H9 (cell line): ENCODE measurements at regions not wholly inside any gene's neighbourhood (a gene's known extent, or its start where the extent isn't known, plus 50 kb on each side); places are given as distances from the start of the nearest gene placed in this dataset.

Experiments used
- DNase-seq: peaks from one replicate; pipeline ENCODE4 v3.0.0-alpha.2; 2017
- H2AFZ ChIP-seq: one replicate; pipeline ENCODE4 v1.6.1; 2013; ENCODE audit warnings: mild to moderate bottlenecking, low read length, control low read depth, moderate library complexity
- H2AK5ac ChIP-seq: 2 replicates; pipeline ENCODE4 v1.6.1; 2013; ENCODE audit warnings: low read length, control low read depth, mixed read lengths; ENCODE audit not compliant: insufficient read length
- H2BK120ac ChIP-seq: one replicate; pipeline ENCODE4 v1.6.1; 2013; ENCODE audit warnings: low read depth, mild to moderate bottlenecking, low read length, control low read depth, inconsistent platforms; ENCODE audit not compliant: poor library complexity, severe bottlenecking
- H2BK12ac ChIP-seq: 2 replicates; pipeline ENCODE4 v1.6.1; 2013; ENCODE audit warnings: low read length, control low read depth, mixed read lengths, low read depth; ENCODE audit not compliant: insufficient read length
- H2BK15ac ChIP-seq: 2 replicates; pipeline ENCODE4 v1.6.1; 2013; ENCODE audit warnings: low read depth, low read length, control low read depth
- H2BK20ac ChIP-seq: one replicate; pipeline ENCODE4 v1.6.1; 2013; ENCODE audit warnings: low read depth, mild to moderate bottlenecking, low read length, control low read depth, inconsistent platforms; ENCODE audit not compliant: poor library complexity, severe bottlenecking
- H2BK5ac ChIP-seq: 2 replicates; pipeline ENCODE4 v1.6.1; 2013; ENCODE audit warnings: low read length, control low read depth, mixed read lengths; ENCODE audit not compliant: insufficient read length
- H3K14ac ChIP-seq: 2 replicates; pipeline ENCODE4 v1.6.1; 2013; ENCODE audit warnings: low read length, control low read depth; ENCODE audit not compliant: insufficient read depth
- H3K18ac ChIP-seq: 2 replicates; pipeline ENCODE4 v1.6.1; 2013; ENCODE audit warnings: low read depth, mild to moderate bottlenecking, mixed read lengths, low read length, control low read depth; ENCODE audit not compliant: insufficient read length
- H3K23ac ChIP-seq: 2 replicates; pipeline ENCODE4 v1.6.1; 2013; ENCODE audit warnings: low read length, control low read depth, mixed read lengths, low read depth; ENCODE audit not compliant: insufficient read length
- H3K23me2 ChIP-seq: 2 replicates; pipeline ENCODE4 v1.6.1; 2013; ENCODE audit warnings: low read depth, mild to moderate bottlenecking, mixed read lengths, low read length, control low read depth; ENCODE audit not compliant: insufficient read length, poor library complexity, severe bottlenecking
- H3K27ac ChIP-seq: 2 replicates; pipeline ENCODE4 v1.5.1; 2013; ENCODE audit warnings: low read length, control low read depth, mixed read lengths, low read depth; ENCODE audit not compliant: insufficient read length
- H3K27me3 ChIP-seq: 2 replicates; pipeline ENCODE4 v1.6.1; 2013; ENCODE audit warnings: low read length, control low read depth, inconsistent platforms; ENCODE audit not compliant: insufficient read depth
- H3K4ac ChIP-seq: 2 replicates; pipeline ENCODE4 v1.6.1; 2013; ENCODE audit warnings: low read depth, mild to moderate bottlenecking, control low read depth, inconsistent platforms, low read length, moderate library complexity
- H3K4me1 ChIP-seq: 2 replicates; pipeline ENCODE4 v1.6.1; 2013; ENCODE audit warnings: low read length, control low read depth, inconsistent platforms; ENCODE audit not compliant: insufficient read depth
- H3K4me2 ChIP-seq: 2 replicates; pipeline ENCODE4 v1.6.1; 2013; ENCODE audit warnings: low read length, control low read depth, mixed read lengths; ENCODE audit not compliant: insufficient read length, insufficient read depth
- H3K56ac ChIP-seq: 2 replicates; pipeline ENCODE4 v1.6.1; 2013; ENCODE audit warnings: low read depth, mild to moderate bottlenecking, mixed read lengths, low read length, control low read depth; ENCODE audit not compliant: insufficient read length
- H3K79me1 ChIP-seq: 2 replicates; pipeline ENCODE4 v1.6.1; 2013; ENCODE audit warnings: low read depth, mild to moderate bottlenecking, moderate library complexity, low read length, control low read depth, inconsistent platforms; ENCODE audit not compliant: insufficient read depth, poor library complexity, severe bottlenecking
- H3K79me2 ChIP-seq: 2 replicates; pipeline ENCODE4 v1.6.1; 2013; ENCODE audit warnings: low read length, control low read depth, inconsistent platforms; ENCODE audit not compliant: insufficient read depth
- H3K9ac ChIP-seq: 2 replicates; pipeline ENCODE4 v1.6.1; 2013; ENCODE audit warnings: low read length, control low read depth, mixed read lengths; ENCODE audit not compliant: insufficient read length; ENCODE audit errors: extremely low read depth
- H3K9me3 ChIP-seq: one replicate; pipeline ENCODE4 v1.6.1; 2013; ENCODE audit warnings: low read depth, low read length, inconsistent platforms; ENCODE audit not compliant: control insufficient read depth
- H3T11ph ChIP-seq: one replicate; pipeline ENCODE4 v1.6.1; 2013; ENCODE audit warnings: mild to moderate bottlenecking, low read length, control low read depth, inconsistent platforms
- H4K20me1 ChIP-seq: one replicate; pipeline ENCODE4 v1.6.1; 2013; ENCODE audit not compliant: control insufficient read depth, insufficient read length, insufficient read depth
- H4K5ac ChIP-seq: 2 replicates; pipeline ENCODE4 v1.6.1; 2013; ENCODE audit warnings: low read depth, mild to moderate bottlenecking, mixed read lengths, low read length, control low read depth; ENCODE audit not compliant: insufficient read length
- H4K8ac ChIP-seq: replicated peaks from 2 replicates; pipeline ENCODE4 v1.6.1; 2013; ENCODE audit warnings: low read length, control low read depth, mixed read lengths, low read depth; ENCODE audit not compliant: insufficient read length
- H4K91ac ChIP-seq: 2 replicates; pipeline ENCODE4 v1.6.1; 2013; ENCODE audit warnings: low read depth, mild to moderate bottlenecking, moderate library complexity, mixed read lengths, low read length, control low read depth; ENCODE audit not compliant: insufficient read length
- H3K27ac Mint-ChIP-seq, 3 experiments: 2 replicates in 2 of 3; 3 replicates in 1 of 3; pipeline ENCODE4 v1.8.0; 2020 to 2021; ENCODE audit warnings: mixed read lengths in 3 of 3, mild to moderate bottlenecking in 1 of 3, moderate library complexity in 1 of 3
- H3K27me3 Mint-ChIP-seq: 2 replicates; pipeline ENCODE4 v1.8.0; 2021; ENCODE audit warnings: low read depth, mild to moderate bottlenecking, moderate library complexity, mixed read lengths
- H3K36me3 Mint-ChIP-seq, 3 experiments: 2 replicates in 2 of 3; 3 replicates in 1 of 3; pipeline ENCODE4 v1.8.0; 2020 to 2021; ENCODE audit warnings: low read depth in 3 of 3, mixed read lengths in 3 of 3; ENCODE audit not compliant: insufficient read depth in 1 of 3
- H3K4me1 Mint-ChIP-seq, 2 experiments: 2 replicates each; pipeline ENCODE4 v1.8.0; 2020; ENCODE audit warnings: mixed read lengths in 2 of 2
- H3K4me3 Mint-ChIP-seq, 2 experiments: 2 replicates in 1 of 2; 3 replicates in 1 of 2; pipeline ENCODE4 v1.8.0; 2020 to 2021; ENCODE audit warnings: mild to moderate bottlenecking in 2 of 2, mixed read lengths in 2 of 2, moderate library complexity in 1 of 2
- H3K9me3 Mint-ChIP-seq, 2 experiments: 2 replicates in 1 of 2; 3 replicates in 1 of 2; pipeline ENCODE4 v1.8.0; 2020; ENCODE audit warnings: mild to moderate bottlenecking in 2 of 2, mixed read lengths in 2 of 2, moderate library complexity in 1 of 2
- WGBS: extraction: QIAGEN DNeasy Blood & Tissue Kit; methylation state at CpG from one replicate; pipeline ENCODE4 v1.1.7; 2013; ENCODE audit warnings: missing lambda C conversion rate, low lambda C conversion rate, mixed read lengths; ENCODE audit not compliant: insufficient read length; ENCODE audit errors: extremely low coverage; 5-methylcytosine and 5-hydroxymethylcytosine counted together
- TF ChIP-seq, protein P1 (sequence below): fragments of 200-600 bp; sonication (generic); conservative IDR thresholded peaks from 3 replicates; pipeline ENCODE4 v1.8.0; 2021; ENCODE audit warnings: antibody characterized with exemption, mild to moderate bottlenecking

DNA sequence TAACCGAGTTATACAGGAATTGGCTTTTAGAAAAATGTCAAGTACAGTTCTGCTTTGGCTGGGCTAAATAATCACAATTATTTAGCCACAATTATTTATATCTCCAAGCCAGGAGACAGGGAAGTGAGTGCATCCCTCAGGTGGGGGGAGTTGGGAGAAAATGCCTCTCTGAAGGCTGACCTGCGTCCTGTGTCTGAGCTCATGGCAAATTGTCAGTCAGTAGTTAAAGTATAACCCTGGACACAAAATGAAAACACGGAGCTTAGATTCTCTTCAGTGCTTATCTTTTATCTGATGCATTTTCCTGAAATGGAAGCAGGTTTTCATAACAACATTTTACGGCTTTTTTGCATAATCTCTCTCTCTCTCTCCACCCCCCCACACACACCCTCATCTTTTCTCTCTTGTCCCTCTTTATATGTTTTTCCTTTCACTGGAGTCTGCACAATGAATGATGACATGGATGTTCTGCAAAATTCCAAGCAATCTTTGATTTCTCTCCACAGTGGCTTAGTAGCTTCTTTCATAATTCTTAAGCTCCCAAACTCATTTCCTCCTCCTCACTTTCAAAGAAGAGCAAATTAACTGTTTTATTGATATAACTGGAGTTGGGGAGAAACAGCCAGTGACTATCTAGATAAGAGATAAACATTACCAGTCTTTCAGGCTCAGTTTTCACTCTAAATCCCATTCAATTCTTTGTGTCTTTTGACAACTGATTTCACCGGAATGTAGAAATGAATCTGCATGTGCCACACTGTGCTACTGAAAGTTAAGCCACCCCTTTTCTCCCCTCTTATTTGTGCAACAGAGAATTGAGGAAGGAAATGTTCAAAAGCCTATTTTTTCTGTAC lies 521.4 kb upstream of the GHITM start:
- Mint-ChIP-seq H3K4me1 (peaks cover 0 to 6% of the 10 kb centered on the region in 2 experiments; a peak in 1 of 4 replicates), H3K4me3 (no peak overlapping the region), H3K36me3 (no peaks in the 10 kb centered on the region), H3K9me3 (no peaks in the 10 kb centered on the region), H3K27me3 (no peaks in the 10 kb centered on the region), H3K27ac (no peak overlapping the region; a peak in 1 of 7 replicates)
- H3T11ph ChIP-seq = no peak overlapping the region
- WGBS = no CpG with 5 or more reads among the region's 5 CpGs
- no peak overlapping the region for H3K4me2 ChIP-seq
- no peak overlapping the region for H2BK12ac ChIP-seq
- H3K79me1 ChIP-seq = no peaks in the 10 kb centered on the region
- no peak overlapping the region for H2BK5ac ChIP-seq
- H3K14ac ChIP-seq = no peak overlapping the region
- H3K23me2 ChIP-seq = no peaks in the 10 kb centered on the region
- H3K18ac ChIP-seq = no peak overlapping the region
- H2BK120ac ChIP-seq = no peak overlapping the region
- no peak overlapping the region for H2AK5ac ChIP-seq
- H4K8ac ChIP-seq = no peak overlapping the region
- no peak overlapping the region for H2AFZ ChIP-seq
- H3K4ac ChIP-seq = no peak overlapping the region
- no peaks in the 10 kb centered on the region for H3K79me2 ChIP-seq
- H3K4me1 ChIP-seq = no peaks in the 10 kb centered on the region; the same call in 1 of the 2 replicates
- H4K91ac ChIP-seq = no peak overlapping the region
- no peak overlapping the region for H3K23ac ChIP-seq
- H2BK15ac ChIP-seq = no peak overlapping the region
- no peaks in the 10 kb centered on the region for H3K27me3 ChIP-seq
- no peaks in the 10 kb centered on the region for H3K9me3 ChIP-seq
- DNase-seq = no peak
- H3K56ac ChIP-seq = no peak overlapping the region
- H3K27ac ChIP-seq = no peak overlapping the region
- no peak overlapping the region for H3K9ac ChIP-seq
- TF ChIP-seq, protein P1, sequence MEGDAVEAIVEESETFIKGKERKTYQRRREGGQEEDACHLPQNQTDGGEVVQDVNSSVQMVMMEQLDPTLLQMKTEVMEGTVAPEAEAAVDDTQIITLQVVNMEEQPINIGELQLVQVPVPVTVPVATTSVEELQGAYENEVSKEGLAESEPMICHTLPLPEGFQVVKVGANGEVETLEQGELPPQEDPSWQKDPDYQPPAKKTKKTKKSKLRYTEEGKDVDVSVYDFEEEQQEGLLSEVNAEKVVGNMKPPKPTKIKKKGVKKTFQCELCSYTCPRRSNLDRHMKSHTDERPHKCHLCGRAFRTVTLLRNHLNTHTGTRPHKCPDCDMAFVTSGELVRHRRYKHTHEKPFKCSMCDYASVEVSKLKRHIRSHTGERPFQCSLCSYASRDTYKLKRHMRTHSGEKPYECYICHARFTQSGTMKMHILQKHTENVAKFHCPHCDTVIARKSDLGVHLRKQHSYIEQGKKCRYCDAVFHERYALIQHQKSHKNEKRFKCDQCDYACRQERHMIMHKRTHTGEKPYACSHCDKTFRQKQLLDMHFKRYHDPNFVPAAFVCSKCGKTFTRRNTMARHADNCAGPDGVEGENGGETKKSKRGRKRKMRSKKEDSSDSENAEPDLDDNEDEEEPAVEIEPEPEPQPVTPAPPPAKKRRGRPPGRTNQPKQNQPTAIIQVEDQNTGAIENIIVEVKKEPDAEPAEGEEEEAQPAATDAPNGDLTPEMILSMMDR = no peak
- H4K20me1 ChIP-seq = no peaks in the 10 kb centered on the region
- H2BK20ac ChIP-seq = no peak overlapping the region
- H4K5ac ChIP-seq = no peak overlapping the region
